Hepatocyte (in vitro differentiated cells): ENCODE measurements at regions not wholly inside any gene's neighbourhood (a gene's known extent, or its start where the extent isn't known, plus 50 kb on each side); places are given as distances from the start of the nearest gene placed in this dataset.

Experiments
- DNase-seq: peaks from one replicate; pipeline ENCODE4 v3.0.0-alpha.2; 2016; ENCODE audit warnings: low spot score
- H2AFZ ChIP-seq: fragments of 200-600 bp; sonication (generic); 2 replicates; pipeline ENCODE4 v1.6.0; 2016; ENCODE audit warnings: antibody characterized with exemption, mild to moderate bottlenecking
- H3K27ac ChIP-seq: fragments of 200-600 bp; sonication (generic); 2 replicates; pipeline ENCODE4 v1.5.1; 2016; ENCODE audit warnings: mild to moderate bottlenecking
- H3K27me3 ChIP-seq: fragments of 200-600 bp; sonication (generic); 2 replicates; pipeline ENCODE4 v1.6.1; 2016
- H3K36me3 ChIP-seq: fragments of 200-600 bp; sonication (generic); replicated peaks from 2 replicates; pipeline ENCODE4 v1.5.1; 2016; ENCODE audit warnings: low read depth; ENCODE audit not compliant: insufficient read depth
- H3K4me1 ChIP-seq: fragments of 200-600 bp; sonication (generic); 2 replicates; pipeline ENCODE4 v1.5.1; 2016; ENCODE audit warnings: mild to moderate bottlenecking, moderate library complexity; ENCODE audit not compliant: insufficient read depth
- H3K4me2 ChIP-seq: fragments of 200-600 bp; sonication (generic); 2 replicates; pipeline ENCODE4 v1.6.0; 2016
- H3K4me3 ChIP-seq: fragments of 200-600 bp; sonication (generic); 2 replicates; pipeline ENCODE4 v1.5.1; 2016; ENCODE audit warnings: mild to moderate bottlenecking
- H3K79me2 ChIP-seq: fragments of 200-600 bp; sonication (generic); 2 replicates; pipeline ENCODE4 v1.6.0; 2017; ENCODE audit warnings: mild to moderate bottlenecking
- H3K9me2 ChIP-seq: fragments of 200-600 bp; sonication (generic); replicated peaks from 2 replicates; pipeline ENCODE4 v1.6.0; 2017; ENCODE audit warnings: mild to moderate bottlenecking; ENCODE audit not compliant: insufficient read depth
- H3K9me3 ChIP-seq: fragments of 200-600 bp; sonication (generic); 2 replicates; pipeline ENCODE4 v1.5.1; 2016; ENCODE audit warnings: low read depth, mild to moderate bottlenecking
- H4K20me1 ChIP-seq: fragments of 200-600 bp; sonication (generic); 2 replicates; pipeline ENCODE4 v1.6.0; 2016; ENCODE audit warnings: mild to moderate bottlenecking; ENCODE audit not compliant: insufficient read depth, poor library complexity, severe bottlenecking
- CTCF ChIP-seq: fragments of 200-600 bp; sonication (generic); IDR thresholded peaks from 2 replicates; pipeline ENCODE4 v1.5.1; 2016; ENCODE audit warnings: antibody characterized with exemption, mild to moderate bottlenecking; ENCODE audit not compliant: poor library complexity
- EZH2 ChIP-seq: fragments of 200-600 bp; sonication (generic); IDR thresholded peaks from 2 replicates; pipeline ENCODE4 v1.6.1; 2016; ENCODE audit warnings: antibody characterized with exemption, mild to moderate bottlenecking, borderline replicate concordance
- EZH2phosphoT487 ChIP-seq: fragments of 200-600 bp; sonication (generic); IDR thresholded peaks from one replicate; pipeline ENCODE4 v1.6.1; 2018; ENCODE audit warnings: antibody characterized with exemption, mild to moderate bottlenecking, low read depth, moderate library complexity; ENCODE audit not compliant: unreplicated experiment, severe bottlenecking
- WGBS: methylation state at CpG from one replicate; pipeline ENCODE4 v1.1.6; 2016; ENCODE audit warnings: low lambda C conversion rate; ENCODE audit errors: missing lambda C conversion rate; 5-methylcytosine and 5-hydroxymethylcytosine counted together

- H3K4me2 ChIP-seq = no peak overlapping the region
- peaks cover 10% of the 10 kb centered on the region for H3K4me1 ChIP-seq
- TF ChIP-seq EZH2phosphoT487 (no peak), CTCF (no peak), EZH2 (no peak)
- H3K4me3 ChIP-seq = no peak overlapping the region
- H3K9me3 ChIP-seq = no peaks in the 10 kb centered on the region
- H3K9me2 ChIP-seq = no peaks in the 10 kb centered on the region
- peak overlapping the region; percentile 31 for H3K27ac ChIP-seq
- H3K79me2 ChIP-seq = no peaks in the 10 kb centered on the region
- DNase-seq = no peak
- H4K20me1 ChIP-seq = no peaks in the 10 kb centered on the region
- H2AFZ ChIP-seq = no peak overlapping the region
- no peaks in the 10 kb centered on the region for H3K36me3 ChIP-seq
- no peaks in the 10 kb centered on the region for H3K27me3 ChIP-seq
- 73% methylated on average over 3 of the region's 3 CpGs for WGBS
These were observed 97.9 kb upstream of the NEDD9 start for GRCh38 chr6:11330413-11330760.

- no peaks in the 10 kb centered on the region for H3K79me2 ChIP-seq
- 80% methylated on average over 10 of the region's 10 CpGs for WGBS
- TF ChIP-seq CTCF (no peak), EZH2phosphoT487 (no peak), EZH2 (no peak)
- no peaks in the 10 kb centered on the region for H3K36me3 ChIP-seq
- DNase-seq = peak; percentile 27
- peak overlapping the region; percentile 73 for H3K27ac ChIP-seq
- H3K27me3 ChIP-seq = no peaks in the 10 kb centered on the region
- H3K4me1 ChIP-seq = peaks cover 10% of the 10 kb centered on the region
- no peak overlapping the region for H2AFZ ChIP-seq
- no peak overlapping the region for H3K4me3 ChIP-seq
- no peaks in the 10 kb centered on the region for H3K9me2 ChIP-seq
- H3K9me3 ChIP-seq = no peaks in the 10 kb centered on the region
- no peak overlapping the region for H3K4me2 ChIP-seq
- H4K20me1 ChIP-seq = no peaks in the 10 kb centered on the region
These were observed 97.4 kb upstream of the NEDD9 start for GRCh38 chr6:11329726-11330412.

- H3K4me2 ChIP-seq = no peak overlapping the region
- no peaks in the 10 kb centered on the region for H4K20me1 ChIP-seq
- H3K4me3 ChIP-seq = no peak overlapping the region
- no peak overlapping the region for H2AFZ ChIP-seq
- no peaks in the 10 kb centered on the region for H3K9me3 ChIP-seq
- no peaks in the 10 kb centered on the region for H3K9me2 ChIP-seq
- H3K79me2 ChIP-seq = no peaks in the 10 kb centered on the region
- peak; percentile 52 for DNase-seq
- H3K4me1 ChIP-seq = peaks cover 18% of the 10 kb centered on the region
- no peak for TF ChIP-seq CTCF
- no peak for TF ChIP-seq EZH2phosphoT487
- TF ChIP-seq EZH2 = no peak
- no peaks in the 10 kb centered on the region for H3K36me3 ChIP-seq
- 64% methylated on average over 7 of the region's 7 CpGs for WGBS
- no peaks in the 10 kb centered on the region for H3K27me3 ChIP-seq
- peak overlapping the region; percentile 73 for H3K27ac ChIP-seq
These were observed 96.3 kb upstream of the NEDD9 start for GRCh38 chr6:11328613-11329247.
